H9 (cell line): ENCODE measurements at regions not wholly inside any gene's neighbourhood (a gene's known extent, or its start where the extent isn't known, plus 50 kb on each side); places are given as distances from the start of the nearest gene placed in this dataset.

ENCODE experiments used
- DNase-seq: peaks from one replicate; pipeline ENCODE4 v3.0.0-alpha.2; 2017
- H2AFZ ChIP-seq: one replicate; pipeline ENCODE4 v1.6.1; 2013; ENCODE audit warnings: mild to moderate bottlenecking, low read length, control low read depth, moderate library complexity
- H2AK5ac ChIP-seq: 2 replicates; pipeline ENCODE4 v1.6.1; 2013; ENCODE audit warnings: low read length, control low read depth, mixed read lengths; ENCODE audit not compliant: insufficient read length
- H2BK120ac ChIP-seq: one replicate; pipeline ENCODE4 v1.6.1; 2013; ENCODE audit warnings: low read depth, mild to moderate bottlenecking, low read length, control low read depth, inconsistent platforms; ENCODE audit not compliant: poor library complexity, severe bottlenecking
- H2BK12ac ChIP-seq: 2 replicates; pipeline ENCODE4 v1.6.1; 2013; ENCODE audit warnings: low read length, control low read depth, mixed read lengths, low read depth; ENCODE audit not compliant: insufficient read length
- H2BK15ac ChIP-seq: 2 replicates; pipeline ENCODE4 v1.6.1; 2013; ENCODE audit warnings: low read depth, low read length, control low read depth
- H2BK20ac ChIP-seq: one replicate; pipeline ENCODE4 v1.6.1; 2013; ENCODE audit warnings: low read depth, mild to moderate bottlenecking, low read length, control low read depth, inconsistent platforms; ENCODE audit not compliant: poor library complexity, severe bottlenecking
- H2BK5ac ChIP-seq: 2 replicates; pipeline ENCODE4 v1.6.1; 2013; ENCODE audit warnings: low read length, control low read depth, mixed read lengths; ENCODE audit not compliant: insufficient read length
- H3K14ac ChIP-seq: 2 replicates; pipeline ENCODE4 v1.6.1; 2013; ENCODE audit warnings: low read length, control low read depth; ENCODE audit not compliant: insufficient read depth
- H3K18ac ChIP-seq: 2 replicates; pipeline ENCODE4 v1.6.1; 2013; ENCODE audit warnings: low read depth, mild to moderate bottlenecking, mixed read lengths, low read length, control low read depth; ENCODE audit not compliant: insufficient read length
- H3K23ac ChIP-seq: 2 replicates; pipeline ENCODE4 v1.6.1; 2013; ENCODE audit warnings: low read length, control low read depth, mixed read lengths, low read depth; ENCODE audit not compliant: insufficient read length
- H3K23me2 ChIP-seq: 2 replicates; pipeline ENCODE4 v1.6.1; 2013; ENCODE audit warnings: low read depth, mild to moderate bottlenecking, mixed read lengths, low read length, control low read depth; ENCODE audit not compliant: insufficient read length, poor library complexity, severe bottlenecking
- H3K27ac ChIP-seq: 2 replicates; pipeline ENCODE4 v1.5.1; 2013; ENCODE audit warnings: low read length, control low read depth, mixed read lengths, low read depth; ENCODE audit not compliant: insufficient read length
- H3K27me3 ChIP-seq: 2 replicates; pipeline ENCODE4 v1.6.1; 2013; ENCODE audit warnings: low read length, control low read depth, inconsistent platforms; ENCODE audit not compliant: insufficient read depth
- H3K4ac ChIP-seq: 2 replicates; pipeline ENCODE4 v1.6.1; 2013; ENCODE audit warnings: low read depth, mild to moderate bottlenecking, control low read depth, inconsistent platforms, low read length, moderate library complexity
- H3K4me1 ChIP-seq: 2 replicates; pipeline ENCODE4 v1.6.1; 2013; ENCODE audit warnings: low read length, control low read depth, inconsistent platforms; ENCODE audit not compliant: insufficient read depth
- H3K4me2 ChIP-seq: 2 replicates; pipeline ENCODE4 v1.6.1; 2013; ENCODE audit warnings: low read length, control low read depth, mixed read lengths; ENCODE audit not compliant: insufficient read length, insufficient read depth
- H3K56ac ChIP-seq: 2 replicates; pipeline ENCODE4 v1.6.1; 2013; ENCODE audit warnings: low read depth, mild to moderate bottlenecking, mixed read lengths, low read length, control low read depth; ENCODE audit not compliant: insufficient read length
- H3K79me1 ChIP-seq: 2 replicates; pipeline ENCODE4 v1.6.1; 2013; ENCODE audit warnings: low read depth, mild to moderate bottlenecking, moderate library complexity, low read length, control low read depth, inconsistent platforms; ENCODE audit not compliant: insufficient read depth, poor library complexity, severe bottlenecking
- H3K79me2 ChIP-seq: 2 replicates; pipeline ENCODE4 v1.6.1; 2013; ENCODE audit warnings: low read length, control low read depth, inconsistent platforms; ENCODE audit not compliant: insufficient read depth
- H3K9ac ChIP-seq: 2 replicates; pipeline ENCODE4 v1.6.1; 2013; ENCODE audit warnings: low read length, control low read depth, mixed read lengths; ENCODE audit not compliant: insufficient read length; ENCODE audit errors: extremely low read depth
- H3K9me3 ChIP-seq: one replicate; pipeline ENCODE4 v1.6.1; 2013; ENCODE audit warnings: low read depth, low read length, inconsistent platforms; ENCODE audit not compliant: control insufficient read depth
- H3T11ph ChIP-seq: one replicate; pipeline ENCODE4 v1.6.1; 2013; ENCODE audit warnings: mild to moderate bottlenecking, low read length, control low read depth, inconsistent platforms
- H4K20me1 ChIP-seq: one replicate; pipeline ENCODE4 v1.6.1; 2013; ENCODE audit not compliant: control insufficient read depth, insufficient read length, insufficient read depth
- H4K5ac ChIP-seq: 2 replicates; pipeline ENCODE4 v1.6.1; 2013; ENCODE audit warnings: low read depth, mild to moderate bottlenecking, mixed read lengths, low read length, control low read depth; ENCODE audit not compliant: insufficient read length
- H4K8ac ChIP-seq: replicated peaks from 2 replicates; pipeline ENCODE4 v1.6.1; 2013; ENCODE audit warnings: low read length, control low read depth, mixed read lengths, low read depth; ENCODE audit not compliant: insufficient read length
- H4K91ac ChIP-seq: 2 replicates; pipeline ENCODE4 v1.6.1; 2013; ENCODE audit warnings: low read depth, mild to moderate bottlenecking, moderate library complexity, mixed read lengths, low read length, control low read depth; ENCODE audit not compliant: insufficient read length
- H3K27ac Mint-ChIP-seq, 3 experiments: 2 replicates in 2 of 3; 3 replicates in 1 of 3; pipeline ENCODE4 v1.8.0; 2020 to 2021; ENCODE audit warnings: mixed read lengths in 3 of 3, mild to moderate bottlenecking in 1 of 3, moderate library complexity in 1 of 3
- H3K27me3 Mint-ChIP-seq: 2 replicates; pipeline ENCODE4 v1.8.0; 2021; ENCODE audit warnings: low read depth, mild to moderate bottlenecking, moderate library complexity, mixed read lengths
- H3K36me3 Mint-ChIP-seq, 3 experiments: 2 replicates in 2 of 3; 3 replicates in 1 of 3; pipeline ENCODE4 v1.8.0; 2020 to 2021; ENCODE audit warnings: low read depth in 3 of 3, mixed read lengths in 3 of 3; ENCODE audit not compliant: insufficient read depth in 1 of 3
- H3K4me1 Mint-ChIP-seq, 2 experiments: 2 replicates each; pipeline ENCODE4 v1.8.0; 2020; ENCODE audit warnings: mixed read lengths in 2 of 2
- H3K4me3 Mint-ChIP-seq, 2 experiments: 2 replicates in 1 of 2; 3 replicates in 1 of 2; pipeline ENCODE4 v1.8.0; 2020 to 2021; ENCODE audit warnings: mild to moderate bottlenecking in 2 of 2, mixed read lengths in 2 of 2, moderate library complexity in 1 of 2
- H3K9me3 Mint-ChIP-seq, 2 experiments: 2 replicates in 1 of 2; 3 replicates in 1 of 2; pipeline ENCODE4 v1.8.0; 2020; ENCODE audit warnings: mild to moderate bottlenecking in 2 of 2, mixed read lengths in 2 of 2, moderate library complexity in 1 of 2
- WGBS: extraction: QIAGEN DNeasy Blood & Tissue Kit; methylation state at CpG from one replicate; pipeline ENCODE4 v1.1.7; 2013; ENCODE audit warnings: missing lambda C conversion rate, low lambda C conversion rate, mixed read lengths; ENCODE audit not compliant: insufficient read length; ENCODE audit errors: extremely low coverage; 5-methylcytosine and 5-hydroxymethylcytosine counted together
- TF ChIP-seq, protein P1 (sequence below): fragments of 200-600 bp; sonication (generic); conservative IDR thresholded peaks from 3 replicates; pipeline ENCODE4 v1.8.0; 2021; ENCODE audit warnings: antibody characterized with exemption, mild to moderate bottlenecking

GRCh38 chr2:23270810-23271209, 114.2 kb upstream of the KLHL29 start:
- no peaks in the 10 kb centered on the region for H3K23me2 ChIP-seq
- H3K79me2 ChIP-seq = no peaks in the 10 kb centered on the region
- TF ChIP-seq, protein P1, sequence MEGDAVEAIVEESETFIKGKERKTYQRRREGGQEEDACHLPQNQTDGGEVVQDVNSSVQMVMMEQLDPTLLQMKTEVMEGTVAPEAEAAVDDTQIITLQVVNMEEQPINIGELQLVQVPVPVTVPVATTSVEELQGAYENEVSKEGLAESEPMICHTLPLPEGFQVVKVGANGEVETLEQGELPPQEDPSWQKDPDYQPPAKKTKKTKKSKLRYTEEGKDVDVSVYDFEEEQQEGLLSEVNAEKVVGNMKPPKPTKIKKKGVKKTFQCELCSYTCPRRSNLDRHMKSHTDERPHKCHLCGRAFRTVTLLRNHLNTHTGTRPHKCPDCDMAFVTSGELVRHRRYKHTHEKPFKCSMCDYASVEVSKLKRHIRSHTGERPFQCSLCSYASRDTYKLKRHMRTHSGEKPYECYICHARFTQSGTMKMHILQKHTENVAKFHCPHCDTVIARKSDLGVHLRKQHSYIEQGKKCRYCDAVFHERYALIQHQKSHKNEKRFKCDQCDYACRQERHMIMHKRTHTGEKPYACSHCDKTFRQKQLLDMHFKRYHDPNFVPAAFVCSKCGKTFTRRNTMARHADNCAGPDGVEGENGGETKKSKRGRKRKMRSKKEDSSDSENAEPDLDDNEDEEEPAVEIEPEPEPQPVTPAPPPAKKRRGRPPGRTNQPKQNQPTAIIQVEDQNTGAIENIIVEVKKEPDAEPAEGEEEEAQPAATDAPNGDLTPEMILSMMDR = no peak
- no peak overlapping the region for H3K27ac Mint-ChIP-seq
- H2BK120ac ChIP-seq = no peak overlapping the region
- no peak overlapping the region for H3K56ac ChIP-seq
- no peaks in the 10 kb centered on the region for H4K20me1 ChIP-seq
- no peak overlapping the region for H3K4me3 Mint-ChIP-seq
- H3K27ac ChIP-seq = no peak overlapping the region
- H4K91ac ChIP-seq = no peak overlapping the region
- no peak overlapping the region for H2BK5ac ChIP-seq
- H3K9ac ChIP-seq = no peak overlapping the region
- no peaks in the 10 kb centered on the region for H3K4me1 ChIP-seq
- H2AK5ac ChIP-seq = no peak overlapping the region
- WGBS = no CpG with 5 or more reads among the region's 1 CpG
- no peak overlapping the region for H3T11ph ChIP-seq
- H3K36me3 Mint-ChIP-seq = no peaks in the 10 kb centered on the region
- H3K14ac ChIP-seq = no peak overlapping the region
- no peak overlapping the region for H2BK12ac ChIP-seq
- no peaks in the 10 kb centered on the region for H3K79me1 ChIP-seq
- no peaks in the 10 kb centered on the region for H3K27me3 ChIP-seq
- H2AFZ ChIP-seq = no peak overlapping the region
- H3K9me3 ChIP-seq = no peaks in the 10 kb centered on the region
- H4K8ac ChIP-seq = no peak overlapping the region
- no peak overlapping the region for H2BK15ac ChIP-seq
- no peak overlapping the region for H2BK20ac ChIP-seq
- H4K5ac ChIP-seq = no peak overlapping the region
- no peaks in the 10 kb centered on the region for H3K4me1 Mint-ChIP-seq
- no peaks in the 10 kb centered on the region for H3K9me3 Mint-ChIP-seq
- no peak overlapping the region for H3K23ac ChIP-seq
- no peak overlapping the region for H3K18ac ChIP-seq
- H3K27me3 Mint-ChIP-seq = no peaks in the 10 kb centered on the region; the same call in 1 of the 2 replicates
- H3K4me2 ChIP-seq = no peak overlapping the region
- no peak overlapping the region for H3K4ac ChIP-seq
- no peak for DNase-seq
